ENCODE measurements at regions not wholly inside any gene's neighbourhood (a gene's known extent, or its start where the extent isn't known, plus 50 kb on each side); places are given as distances from the start of the nearest gene placed in this dataset.

DNA sequence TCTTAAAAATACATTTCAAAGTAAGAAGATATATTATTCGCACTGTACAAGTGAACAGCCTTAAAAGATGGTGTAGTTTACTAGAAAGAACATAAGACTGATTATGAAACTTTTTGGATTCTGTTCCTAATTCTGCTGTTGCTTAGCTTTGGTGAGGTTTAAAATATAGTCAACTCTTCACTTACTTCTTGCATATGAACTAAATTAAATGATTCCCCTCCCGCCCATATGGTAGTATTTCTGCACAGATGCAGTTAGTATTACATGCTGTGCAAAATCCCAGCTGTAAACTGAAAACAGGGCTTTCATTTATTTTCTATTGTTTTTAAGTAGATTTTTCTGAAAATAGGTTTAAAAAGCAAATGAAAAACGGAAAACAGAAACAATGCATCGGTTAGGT, 345.4 kb upstream of the NCAM2 start:
- no peak for DNase-seq (ENCODE audit: extremely low read depth, low read depth)

GRCh38 chr21:20661246-20661645, 337.0 kb upstream of the NCAM2 start:
- DNase-seq (ENCODE audit: extremely low read depth, low read depth): no peak

GRCh38 chr21:20661745-20662422, 336.3 kb upstream of the NCAM2 start:
- DNase-seq (ENCODE audit: extremely low read depth, low read depth): no peak

- no peak for DNase-seq (ENCODE audit: extremely low read depth, low read depth)
These were observed 335.7 kb upstream of the NCAM2 start for GRCh38 chr21:20662514-20662913.

GRCh38 chr21:20667931-20668330, 330.3 kb upstream of the NCAM2 start:
- DNase-seq (ENCODE audit: extremely low read depth, low read depth): no peak

DNA sequence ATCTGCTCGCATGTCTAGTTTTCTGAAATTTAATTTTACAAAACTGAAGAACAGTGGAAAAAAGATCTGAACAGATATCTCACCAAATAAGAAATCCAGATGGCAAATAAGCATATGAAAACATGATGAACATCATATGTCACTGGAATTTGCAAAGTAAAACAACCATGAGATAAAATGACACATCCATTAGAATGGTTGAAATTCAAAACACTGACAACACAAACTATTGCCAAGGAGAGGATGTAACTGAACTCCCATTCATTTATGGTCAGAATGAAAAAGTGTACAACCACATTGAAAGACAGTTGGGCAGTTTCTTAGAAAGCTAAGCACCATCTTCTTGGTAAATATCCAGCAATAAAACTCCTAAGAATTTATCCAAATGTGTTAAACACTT, 312.7 kb upstream of the NCAM2 start:
- DNase-seq (ENCODE audit: extremely low read depth, low read depth): no peak

DNA sequence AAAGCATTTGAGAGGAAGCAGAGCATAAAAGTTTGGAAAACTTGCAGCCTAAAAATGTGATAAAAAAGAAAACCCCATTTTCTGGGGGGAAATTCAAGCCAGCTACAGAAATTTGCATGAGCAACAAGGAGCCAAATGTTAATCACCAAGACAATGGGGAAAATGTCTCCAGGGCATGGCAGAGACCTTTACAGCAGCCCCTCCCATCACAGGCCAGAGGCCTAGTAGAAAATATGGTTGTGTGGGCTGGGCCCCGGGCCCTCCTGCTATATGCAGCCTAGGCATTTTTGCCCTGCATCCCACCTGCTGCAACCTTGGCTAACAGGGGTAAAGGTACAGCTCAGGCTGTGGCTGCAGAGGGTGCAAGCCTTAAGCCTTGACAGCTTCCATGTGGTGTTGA, 299.6 kb upstream of the NCAM2 start:
- DNase-seq (ENCODE audit: extremely low read depth, low read depth): no peak

DNA sequence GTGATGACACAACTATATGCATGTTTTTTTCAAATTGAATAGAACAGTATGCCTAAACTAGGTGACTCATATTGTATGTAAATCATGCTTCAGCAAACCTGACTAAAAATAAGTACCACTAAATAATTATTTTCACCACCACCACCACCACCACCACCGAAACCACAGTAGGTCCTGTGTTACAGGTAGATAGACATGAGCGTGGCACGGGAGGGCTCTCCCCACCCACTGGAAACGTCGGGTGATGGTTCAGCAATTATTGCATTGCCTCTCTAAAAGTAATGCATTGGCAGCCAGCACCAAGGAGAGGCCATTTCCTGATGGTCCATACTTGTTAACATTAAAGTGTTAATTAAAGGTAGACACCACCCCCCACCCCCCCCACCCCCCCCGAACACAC, 297.0 kb upstream of the NCAM2 start:
- no peak for DNase-seq (ENCODE audit: extremely low read depth, low read depth)

GRCh38 chr21:20703112-20703767, 295.0 kb upstream of the NCAM2 start:
- no peak for DNase-seq (ENCODE audit: extremely low read depth, low read depth)

DNA sequence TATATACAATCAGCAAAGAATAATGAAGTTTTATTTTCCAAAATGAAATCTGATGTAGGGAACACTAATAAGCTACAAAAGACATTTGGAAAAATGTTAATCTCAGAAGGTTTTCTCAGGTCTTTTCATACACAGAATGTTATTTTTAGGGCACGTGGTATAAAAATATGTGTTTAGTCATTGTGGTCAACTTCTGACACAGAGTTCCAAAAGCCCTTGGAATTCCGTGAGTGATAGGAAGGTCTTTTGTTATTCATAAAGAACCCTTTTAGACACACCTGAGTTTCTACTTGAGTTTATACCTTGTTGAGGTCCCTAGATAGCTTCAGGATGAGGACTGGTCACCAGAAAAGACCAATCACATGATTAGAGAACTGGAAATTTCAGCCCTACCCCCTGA, 277.6 kb upstream of the NCAM2 start:
- DNase-seq (ENCODE audit: extremely low read depth, low read depth): no peak

DNA sequence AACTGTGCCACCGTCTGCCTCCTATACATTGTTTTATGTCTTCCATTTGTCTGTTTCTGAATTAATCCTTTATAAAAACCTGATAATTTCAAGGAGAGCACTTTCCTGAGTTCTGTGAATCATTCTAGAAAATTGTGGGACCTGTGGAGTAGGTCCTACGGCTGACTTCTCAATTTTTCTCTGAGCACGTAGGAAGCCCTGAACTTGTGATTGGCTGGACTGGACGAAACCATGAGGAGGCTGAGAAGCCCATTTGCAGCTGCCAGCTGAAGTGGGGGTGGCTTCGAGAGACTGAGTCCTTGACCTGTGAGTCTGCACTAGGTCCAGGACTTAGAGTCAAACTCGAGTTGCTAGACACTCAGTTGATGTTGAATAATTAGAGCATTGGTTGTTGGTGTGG, 277.1 kb upstream of the NCAM2 start:
- no peak for DNase-seq (ENCODE audit: extremely low read depth, low read depth)

DNA sequence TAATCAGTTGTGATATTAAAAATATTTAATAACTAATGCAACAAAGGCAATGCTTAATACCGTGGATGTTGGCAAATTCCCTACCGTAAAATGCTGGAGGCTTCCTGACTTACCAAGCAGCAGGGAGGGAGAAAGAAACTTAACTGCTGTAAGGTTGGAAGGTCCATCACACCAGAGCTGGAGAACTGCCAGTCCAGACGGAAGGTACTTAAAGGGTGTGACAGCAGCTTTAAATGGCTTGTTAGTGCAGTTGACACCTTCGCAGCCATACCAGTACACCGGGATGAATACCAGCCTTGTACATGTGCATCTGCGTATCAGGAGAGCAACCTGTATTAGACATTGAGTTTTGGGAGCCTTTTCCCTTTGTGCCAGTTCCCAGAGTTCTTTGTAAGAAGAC, 269.5 kb upstream of the NCAM2 start:
- no peak for DNase-seq (ENCODE audit: extremely low read depth, low read depth)

DNA sequence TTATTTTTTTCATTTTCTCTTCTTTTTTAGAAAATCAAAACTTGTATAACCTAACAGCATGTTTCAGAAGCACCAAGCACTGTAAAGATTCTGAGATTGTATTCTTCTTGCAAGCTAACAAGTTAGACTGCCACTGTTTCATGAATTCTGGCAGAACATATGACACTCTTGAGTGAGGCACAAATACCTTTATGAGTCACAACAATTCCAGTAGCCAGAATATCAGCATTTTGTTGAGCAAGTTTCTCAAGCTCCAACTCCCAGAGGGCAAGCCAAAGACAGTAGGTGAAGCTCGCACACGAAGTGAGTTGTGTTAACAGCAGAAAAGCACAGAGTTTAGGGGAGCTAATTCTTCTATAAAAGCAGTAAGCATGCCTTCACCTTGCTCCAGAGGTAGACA, 268.8 kb upstream of the NCAM2 start:
- DNase-seq (ENCODE audit: extremely low read depth, low read depth): no peak

- DNase-seq (ENCODE audit: extremely low read depth, low read depth): no peak
These were observed 267.8 kb upstream of the NCAM2 start for GRCh38 chr21:20730441-20730840.

GRCh38 chr21:20735257-20735656, 263.0 kb upstream of the NCAM2 start:
- DNase-seq (ENCODE audit: extremely low read depth, low read depth): no peak

DNA sequence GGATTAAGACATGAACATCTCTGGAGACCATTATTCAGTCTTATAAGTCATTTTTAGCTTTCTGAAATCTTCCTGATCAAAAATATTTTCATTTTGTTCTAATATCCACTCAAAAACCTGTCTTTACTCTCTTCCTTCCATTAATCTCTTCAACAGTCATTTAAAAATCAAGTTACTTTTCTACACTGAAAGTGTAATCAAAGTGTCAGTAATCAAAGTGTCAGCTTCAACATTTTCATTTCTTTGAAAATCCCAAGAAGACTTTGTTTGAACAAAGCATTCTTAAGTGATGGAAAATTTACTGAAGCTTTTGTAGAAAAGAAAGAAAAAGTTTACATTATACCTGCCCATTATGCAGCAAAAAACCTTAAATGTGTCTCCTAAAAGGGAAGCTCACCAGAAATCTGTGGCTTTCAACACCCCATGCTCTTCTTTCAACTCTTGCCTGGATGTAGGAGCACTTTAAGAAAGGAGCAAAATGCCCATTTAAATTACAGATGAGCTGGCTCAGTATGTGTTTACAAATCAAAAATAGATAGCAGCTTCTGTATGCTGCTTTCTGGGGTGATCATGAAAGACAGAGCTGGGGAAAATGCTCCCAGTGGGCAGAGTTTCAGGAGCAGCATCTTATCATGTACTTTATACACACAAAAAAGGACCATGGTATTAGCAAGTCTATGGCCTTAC, 260.8 kb upstream of the NCAM2 start:
- DNase-seq (ENCODE audit: extremely low read depth, low read depth): no peak

DNA sequence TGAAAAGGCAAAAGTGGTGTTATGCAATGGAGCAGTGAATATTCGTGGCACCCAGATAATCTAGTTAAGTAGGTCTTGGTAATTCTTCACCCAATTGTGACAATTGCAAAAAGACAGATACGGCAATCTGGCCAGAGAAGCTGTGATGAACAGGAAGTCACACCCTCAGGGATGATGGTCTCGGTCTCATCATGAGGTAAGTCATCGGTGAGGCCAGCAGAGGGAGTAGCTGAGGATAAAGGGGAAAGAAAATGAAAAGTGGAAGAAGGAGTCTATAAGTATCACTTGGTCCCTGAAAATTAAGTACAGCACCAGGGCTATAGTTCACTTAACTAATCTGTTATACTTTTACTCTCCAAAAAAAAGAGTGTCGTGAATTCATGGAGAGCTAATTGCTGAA, 258.8 kb upstream of the NCAM2 start:
- DNase-seq (ENCODE audit: extremely low read depth, low read depth): no peak

DNA sequence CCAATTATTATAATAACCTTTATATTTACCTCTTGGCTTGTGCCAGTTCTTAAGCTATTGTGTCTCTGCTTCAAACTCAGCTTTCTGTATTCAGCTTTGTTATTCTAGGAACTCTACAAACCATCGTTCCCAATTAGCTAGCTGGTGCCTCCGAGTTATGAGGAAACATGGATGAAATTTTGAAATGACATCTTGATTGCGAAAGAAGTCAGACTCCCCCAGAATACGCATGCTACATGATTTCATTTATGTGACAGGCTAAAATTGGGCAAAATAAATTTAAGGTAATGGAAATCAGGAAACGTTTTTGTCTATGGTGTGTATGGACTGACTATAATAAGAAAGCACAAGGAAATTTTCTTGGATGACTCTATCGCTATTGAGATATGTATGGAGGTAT, 256.8 kb upstream of the NCAM2 start:
- DNase-seq (ENCODE audit: extremely low read depth, low read depth): no peak

- DNase-seq (ENCODE audit: extremely low read depth, low read depth): no peak
These were observed 238.0 kb upstream of the NCAM2 start for GRCh38 chr21:20760221-20760620.

DNA sequence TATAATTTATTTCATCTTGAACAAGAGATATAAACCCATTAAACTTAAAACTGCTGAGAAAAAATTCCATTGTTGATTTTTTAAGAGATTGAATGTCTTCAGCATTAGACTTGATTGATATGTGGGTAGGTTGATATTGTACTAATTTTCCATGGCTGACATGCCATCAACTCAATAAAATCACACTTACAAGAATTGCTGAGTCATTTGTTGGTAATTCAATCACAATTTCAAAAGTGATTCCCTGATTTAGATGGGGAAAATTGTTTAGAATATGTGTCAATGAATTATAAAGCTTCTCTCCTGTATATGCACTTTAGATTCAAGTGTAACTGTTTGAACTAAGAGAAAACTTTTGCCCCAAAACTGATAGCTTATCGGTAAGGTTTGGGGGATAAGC, 223.5 kb upstream of the NCAM2 start:
- DNase-seq (ENCODE audit: extremely low read depth, low read depth): no peak

DNA sequence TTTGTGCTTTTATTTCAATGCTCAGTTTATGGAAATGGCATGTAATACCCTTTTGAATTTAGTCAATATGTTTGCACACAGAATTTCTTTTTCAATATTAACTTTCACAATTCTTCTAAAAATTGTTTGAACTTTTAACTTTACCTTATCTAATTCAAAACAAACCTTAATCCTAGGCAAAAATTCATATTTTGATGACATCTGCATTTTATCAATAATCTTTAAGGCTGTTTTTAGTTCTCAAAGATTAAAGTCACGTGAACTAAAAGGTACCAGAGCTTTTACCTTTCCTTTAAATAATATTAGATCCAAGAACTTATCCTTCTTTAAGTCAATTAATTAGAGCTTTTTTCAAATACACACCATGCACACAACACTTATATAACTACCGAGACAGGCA, 218.9 kb upstream of the NCAM2 start:
- DNase-seq (ENCODE audit: extremely low read depth, low read depth): no peak

DNA sequence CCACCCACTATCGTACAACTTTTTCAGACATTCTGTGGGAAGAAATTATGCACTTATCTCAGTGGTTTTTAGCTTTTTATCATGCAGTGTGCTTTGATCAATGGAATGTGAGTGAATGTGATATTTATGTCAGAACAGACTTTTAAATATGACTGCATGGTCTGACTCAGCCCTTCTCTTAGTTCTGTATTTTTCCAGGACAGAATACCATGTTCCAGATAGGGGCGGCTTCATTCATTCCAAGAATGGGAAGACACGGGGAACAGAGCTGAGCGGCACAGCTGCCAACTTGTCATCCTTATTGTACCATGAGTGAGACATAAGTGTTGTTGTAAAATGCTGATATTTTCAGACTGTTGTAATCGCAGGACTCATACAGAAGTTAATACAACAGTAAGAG, 214.6 kb upstream of the NCAM2 start:
- no peak for DNase-seq (ENCODE audit: extremely low read depth, low read depth)

Data from NCI-H460 (cell line).